SK-N-SH (cell line): ENCODE measurements at regions not wholly inside any gene's neighbourhood (a gene's known extent, or its start where the extent isn't known, plus 50 kb on each side); places are given as distances from the start of the nearest gene placed in this dataset.

Experiments used
- CTCF ChIP-seq: fragments of 200-600 bp; sonication (generic); IDR thresholded peaks from 2 replicates; pipeline ENCODE4 v1.6.1; 2017; ENCODE audit warnings: antibody characterized with exemption, mild to moderate bottlenecking, moderate library complexity
- RFX5 ChIP-seq: IDR thresholded peaks from 2 replicates; pipeline ENCODE4 v1.6.1; 2012; ENCODE audit warnings: mild to moderate bottlenecking, improper control_type of control experiment, low read length

- TF ChIP-seq CTCF (no peak), RFX5 (no peak)
These were observed 1471.8 kb downstream of the EFNB2 start for GRCh38 chr13:105063676-105064075.
